H1 (cell line): ENCODE measurements at regions not wholly inside any gene's neighbourhood (a gene's known extent, or its start where the extent isn't known, plus 50 kb on each side); places are given as distances from the start of the nearest gene placed in this dataset.

Source experiments
- CHD2 ChIP-seq: IDR thresholded peaks from 2 replicates; pipeline ENCODE4 v1.6.1; 2012; ENCODE audit warnings: low read length, improper control_type of control experiment
- SIN3A ChIP-seq, 2 experiments: IDR thresholded peaks in 1 of 2; conservative IDR thresholded peaks in 1 of 2; 2 replicates each; pipeline ENCODE4 v1.6.1; 2011 to 2012; ENCODE audit warnings: low read length in 2 of 2, improper control_type of control experiment in 1 of 2, low read depth in 1 of 2, mild to moderate bottlenecking in 1 of 2
- SP1 ChIP-seq: IDR thresholded peaks from 2 replicates; pipeline ENCODE4 v1.6.1; 2011; ENCODE audit warnings: low read depth, low read length
- SP4 ChIP-seq: IDR thresholded peaks from 2 replicates; pipeline ENCODE4 v1.6.1; 2012; ENCODE audit warnings: low read length, inconsistent platforms
- SRF ChIP-seq: IDR thresholded peaks from 2 replicates; pipeline ENCODE4 v1.6.1; 2011; ENCODE audit warnings: mild to moderate bottlenecking, low read depth, low read length, moderate library complexity
- TAF1 ChIP-seq: IDR thresholded peaks from 2 replicates; pipeline ENCODE4 v1.6.1; 2011; ENCODE audit warnings: mild to moderate bottlenecking, low read depth, low read length
- TF ChIP-seq, protein P1 (sequence below): IDR thresholded peaks from 2 replicates; pipeline ENCODE4 v1.6.1; 2011; ENCODE audit warnings: low read length, improper control_type of control experiment
- TF ChIP-seq, protein P2 (sequence below), 3 experiments: IDR thresholded peaks; 1 replicate in 2 of 3; 2 replicates in 1 of 3; pipeline versions ENCODE4 v1.5.1 to v1.6.1; 2011; ENCODE audit warnings: low read length in 3 of 3, mild to moderate bottlenecking in 3 of 3, inconsistent platforms in 2 of 3, low read depth in 1 of 3, moderate library complexity in 1 of 3; ENCODE audit not compliant: insufficient read depth in 1 of 3; ENCODE audit errors: control extremely low read depth in 1 of 3
- TF ChIP-seq, protein P3 (sequence below): IDR thresholded peaks from 2 replicates; pipeline ENCODE4 v1.6.1; 2011; ENCODE audit warnings: low read depth, mild to moderate bottlenecking, low read length; ENCODE audit not compliant: insufficient read depth

DNA sequence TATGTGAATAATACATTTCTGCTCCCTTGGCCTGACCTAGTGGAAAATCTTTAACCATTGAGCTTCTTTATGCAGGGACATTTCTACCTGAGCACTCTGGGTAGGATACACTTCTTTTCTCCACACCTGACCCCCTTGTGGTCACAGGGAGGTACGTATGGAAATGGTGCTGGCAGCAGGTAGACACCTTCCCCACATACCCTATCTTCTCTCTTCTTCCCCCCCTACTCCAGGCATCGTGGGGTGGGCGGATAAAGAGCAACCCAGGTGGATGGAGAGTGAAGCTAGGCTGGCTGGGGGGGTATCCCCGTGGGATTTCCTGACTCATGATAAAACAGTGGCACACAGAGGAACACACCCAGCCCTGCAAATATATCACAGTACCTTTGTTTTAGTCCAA, 312.1 kb downstream of the ARRDC4 start:
- TF ChIP-seq TAF1, result no peak
- no peak for TF ChIP-seq SP1
- TF ChIP-seq SRF, result no peak
- no peak for TF ChIP-seq CHD2
- TF ChIP-seq, protein P1, sequence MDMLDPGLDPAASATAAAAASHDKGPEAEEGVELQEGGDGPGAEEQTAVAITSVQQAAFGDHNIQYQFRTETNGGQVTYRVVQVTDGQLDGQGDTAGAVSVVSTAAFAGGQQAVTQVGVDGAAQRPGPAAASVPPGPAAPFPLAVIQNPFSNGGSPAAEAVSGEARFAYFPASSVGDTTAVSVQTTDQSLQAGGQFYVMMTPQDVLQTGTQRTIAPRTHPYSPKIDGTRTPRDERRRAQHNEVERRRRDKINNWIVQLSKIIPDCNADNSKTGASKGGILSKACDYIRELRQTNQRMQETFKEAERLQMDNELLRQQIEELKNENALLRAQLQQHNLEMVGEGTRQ, result no peak
- TF ChIP-seq, protein P2, sequence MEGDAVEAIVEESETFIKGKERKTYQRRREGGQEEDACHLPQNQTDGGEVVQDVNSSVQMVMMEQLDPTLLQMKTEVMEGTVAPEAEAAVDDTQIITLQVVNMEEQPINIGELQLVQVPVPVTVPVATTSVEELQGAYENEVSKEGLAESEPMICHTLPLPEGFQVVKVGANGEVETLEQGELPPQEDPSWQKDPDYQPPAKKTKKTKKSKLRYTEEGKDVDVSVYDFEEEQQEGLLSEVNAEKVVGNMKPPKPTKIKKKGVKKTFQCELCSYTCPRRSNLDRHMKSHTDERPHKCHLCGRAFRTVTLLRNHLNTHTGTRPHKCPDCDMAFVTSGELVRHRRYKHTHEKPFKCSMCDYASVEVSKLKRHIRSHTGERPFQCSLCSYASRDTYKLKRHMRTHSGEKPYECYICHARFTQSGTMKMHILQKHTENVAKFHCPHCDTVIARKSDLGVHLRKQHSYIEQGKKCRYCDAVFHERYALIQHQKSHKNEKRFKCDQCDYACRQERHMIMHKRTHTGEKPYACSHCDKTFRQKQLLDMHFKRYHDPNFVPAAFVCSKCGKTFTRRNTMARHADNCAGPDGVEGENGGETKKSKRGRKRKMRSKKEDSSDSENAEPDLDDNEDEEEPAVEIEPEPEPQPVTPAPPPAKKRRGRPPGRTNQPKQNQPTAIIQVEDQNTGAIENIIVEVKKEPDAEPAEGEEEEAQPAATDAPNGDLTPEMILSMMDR (IDR thresholded peaks at IDR 0.05; ENCODE audit: control extremely low read depth in 1 of 3, insufficient read depth in 1 of 3, low read depth in 1 of 3, low read length in 3 of 3), result peak; percentile 7 to 53 (median 47); a peak in 2 of 4 replicates
- no peak for TF ChIP-seq SIN3A (conservative IDR thresholded peaks at IDR 0.05 in 1 of 2, IDR thresholded peaks at IDR 0.05 in 1 of 2; ENCODE audit: low read depth in 1 of 2, low read length in 2 of 2)
- TF ChIP-seq, protein P3, sequence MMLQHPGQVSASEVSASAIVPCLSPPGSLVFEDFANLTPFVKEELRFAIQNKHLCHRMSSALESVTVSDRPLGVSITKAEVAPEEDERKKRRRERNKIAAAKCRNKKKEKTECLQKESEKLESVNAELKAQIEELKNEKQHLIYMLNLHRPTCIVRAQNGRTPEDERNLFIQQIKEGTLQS, result no peak
- no peak for TF ChIP-seq SP4
